ENCODE measurements at regions not wholly inside any gene's neighbourhood (a gene's known extent, or its start where the extent isn't known, plus 50 kb on each side); places are given as distances from the start of the nearest gene placed in this dataset.

DNA sequence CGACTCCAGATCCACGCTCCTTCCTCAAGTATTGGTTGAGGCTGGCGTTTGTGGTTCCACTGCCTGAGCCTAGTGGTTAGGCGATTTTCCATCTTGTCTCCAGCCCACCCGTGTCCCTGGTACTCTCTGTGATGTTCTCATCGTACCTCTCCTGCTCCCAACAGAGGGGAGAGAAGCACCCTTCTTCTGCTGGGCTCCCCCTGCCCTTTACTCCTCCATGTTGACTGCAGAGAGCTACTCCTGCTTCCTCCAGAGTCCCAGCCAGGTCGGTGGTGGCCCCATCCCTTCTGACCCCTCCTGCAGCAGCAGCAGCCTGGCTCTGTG is 164.0 kb upstream of the BCOR start:
- TF ChIP-seq, protein P1, sequence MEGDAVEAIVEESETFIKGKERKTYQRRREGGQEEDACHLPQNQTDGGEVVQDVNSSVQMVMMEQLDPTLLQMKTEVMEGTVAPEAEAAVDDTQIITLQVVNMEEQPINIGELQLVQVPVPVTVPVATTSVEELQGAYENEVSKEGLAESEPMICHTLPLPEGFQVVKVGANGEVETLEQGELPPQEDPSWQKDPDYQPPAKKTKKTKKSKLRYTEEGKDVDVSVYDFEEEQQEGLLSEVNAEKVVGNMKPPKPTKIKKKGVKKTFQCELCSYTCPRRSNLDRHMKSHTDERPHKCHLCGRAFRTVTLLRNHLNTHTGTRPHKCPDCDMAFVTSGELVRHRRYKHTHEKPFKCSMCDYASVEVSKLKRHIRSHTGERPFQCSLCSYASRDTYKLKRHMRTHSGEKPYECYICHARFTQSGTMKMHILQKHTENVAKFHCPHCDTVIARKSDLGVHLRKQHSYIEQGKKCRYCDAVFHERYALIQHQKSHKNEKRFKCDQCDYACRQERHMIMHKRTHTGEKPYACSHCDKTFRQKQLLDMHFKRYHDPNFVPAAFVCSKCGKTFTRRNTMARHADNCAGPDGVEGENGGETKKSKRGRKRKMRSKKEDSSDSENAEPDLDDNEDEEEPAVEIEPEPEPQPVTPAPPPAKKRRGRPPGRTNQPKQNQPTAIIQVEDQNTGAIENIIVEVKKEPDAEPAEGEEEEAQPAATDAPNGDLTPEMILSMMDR (IDR thresholded peaks at IDR 0.05), result no peak
- no peak for TF ChIP-seq EP300 (IDR thresholded peaks at IDR 0.05)

Measured in esophagus muscularis mucosa (tissue), 3 donors.